Spleen (tissue), 11 donors: ENCODE measurements at regions not wholly inside any gene's neighbourhood (a gene's known extent, or its start where the extent isn't known, plus 50 kb on each side); places are given as distances from the start of the nearest gene placed in this dataset.

Source experiments
- DNase-seq: peaks from one replicate; pipeline ENCODE4 v3.0.0-alpha.2; 2020
- H3K27ac ChIP-seq, 8 donors: fragments of 200-600 bp; sonication (generic) in 7 of 8; 1 replicate in 4 of 8; 2 replicates in 4 of 8; pipeline versions ENCODE4 v1.5.0 to v1.8.0; 2016 to 2021; ENCODE audit warnings: inconsistent platforms in 4 of 8, mild to moderate bottlenecking in 4 of 8, moderate library complexity in 1 of 8
- H3K27me3 ChIP-seq, 7 donors: fragments of 200-600 bp; sonication (generic) in 6 of 7; replicated peaks in 1 of 7; 1 replicate in 4 of 7; 2 replicates in 3 of 7; pipeline versions ENCODE4 v1.5.0 to v1.8.0; 2016 to 2021; ENCODE audit warnings: inconsistent platforms in 3 of 7, mild to moderate bottlenecking in 1 of 7
- H3K36me3 ChIP-seq, 6 donors: fragments of 200-600 bp; sonication (generic) in 5 of 6; 1 replicate in 4 of 6; 2 replicates in 2 of 6; pipeline versions ENCODE4 v1.5.0 to v1.8.0; 2016 to 2021; ENCODE audit warnings: inconsistent platforms in 2 of 6
- H3K4me1 ChIP-seq, 6 donors: fragments of 200-600 bp; sonication (generic) in 5 of 6; 1 replicate in 3 of 6; 2 replicates in 3 of 6; pipeline versions ENCODE4 v1.5.0 to v1.8.0; 2016 to 2021; ENCODE audit warnings: inconsistent platforms in 3 of 6
- H3K4me3 ChIP-seq, 8 donors: fragments of 200-600 bp; sonication (generic) in 7 of 8; 1 replicate in 4 of 8; 2 replicates in 4 of 8; pipeline versions ENCODE4 v1.5.0 to v1.8.0; 2016 to 2021; ENCODE audit warnings: inconsistent platforms in 4 of 8, mild to moderate bottlenecking in 4 of 8, moderate library complexity in 2 of 8
- H3K9me3 ChIP-seq, 8 donors: fragments of 200-600 bp; sonication (generic) in 7 of 8; 1 replicate in 4 of 8; 2 replicates in 4 of 8; pipeline versions ENCODE4 v1.5.0 to v1.8.0; 2016 to 2021; ENCODE audit warnings: inconsistent platforms in 4 of 8
- CTCF ChIP-seq, 11 experiments: fragments of 200-600 bp in 7 of 11; fragments of 450-650 bp in 4 of 11; sonication (generic) in 4 of 11; IDR thresholded peaks in 8 of 11; conservative IDR thresholded peaks in 3 of 11; 1 replicate in 7 of 11; 2 replicates in 4 of 11; pipeline versions ENCODE4 v1.4.0 to v1.8.0; 2016 to 2021; ENCODE audit warnings: antibody characterized with exemption in 11 of 11, inconsistent platforms in 4 of 11, mild to moderate bottlenecking in 1 of 11
- POLR2A ChIP-seq, 3 donors: fragments of 450-650 bp; IDR thresholded peaks; one replicate each; pipeline ENCODE4 v1.5.1; 2017; ENCODE audit warnings: antibody characterized with exemption in 3 of 3, mild to moderate bottlenecking in 1 of 3
- POLR2AphosphoS5 ChIP-seq, 3 donors: sonication (generic); formaldehyde crosslinking; IDR thresholded peaks; one replicate each; pipeline ENCODE4 v1.5.1; 2017; ENCODE audit warnings: antibody characterized with exemption in 3 of 3
- WGBS, 5 donors: extraction: QIAGEN DNeasy Blood & Tissue Kit in 3 of 5; methylation state at CpG; one replicate each; pipeline versions ENCODE4 v1.1.5 to v1.1.7; 2013 to 2018; 5-methylcytosine and 5-hydroxymethylcytosine counted together
- intact Hi-C: fragments of 100-400 bp; cut with DNase I; formaldehyde crosslinking; loops from one replicate; pipeline ENCODE4 v1.15.0; 2023; ENCODE audit warnings: low total_unique reads
- donor health status: healthy with polysubstance abuse.
- donor health status: DM: no; HTN: no; CAD: no; lungs with moderate emphysema.
- donor health status: DM: no; HTN: no; CAD: no.
- donor health status: Bipolar disorder and iron deficiency.
- donor health status: healthy.
- donor health status: DM: no; HTN: no; CAD: no.
- donor health status: DM: yes; HTN: yes; CAD: no.

GRCh38 chr10:89837165-89838043 lies 136.0 kb downstream of the KIF20B start:
- H3K9me3 ChIP-seq, result peaks cover 0 to 9% (median 7%) of the 10 kb centered on the region in 8 donors
- DNase-seq, result peak; percentile 87
- WGBS, 5 donors, result 0 to 8% (median 3%) methylated on average over 44 to 65 of the region's 65 CpGs

GRCh38 chr10:89838044-89838615 lies 136.7 kb downstream of the KIF20B start:
- Histone ChIP-seq H3K36me3 (no peaks in the 10 kb centered on the region), H3K4me3 (peak overlapping the region; percentile 45 to 76 (median 50)), H3K4me1 (peaks cover 0 to 21% (median 8%) of the 10 kb centered on the region in 6 donors), H3K9me3 (peaks cover 0 to 6% (median 4%) of the 10 kb centered on the region in 8 donors), H3K27ac (peak overlapping the region in 4 of 8 donors; percentile 20 to 51 (median 42)), H3K27me3 (peaks cover 0 to 31% (median 6%) of the 10 kb centered on the region in 7 donors)
- peak; percentile 67 for DNase-seq
- TF ChIP-seq POLR2A (IDR thresholded peaks at IDR 0.05), result no peak
- TF ChIP-seq CTCF (IDR thresholded peaks at IDR 0.05 in 8 of 11, conservative IDR thresholded peaks at IDR 0.05 in 3 of 11), result no peak
- no peak for TF ChIP-seq POLR2AphosphoS5 (IDR thresholded peaks at IDR 0.05)
- intact Hi-C loops, result no loop called here
- 40 to 82% (median 43%) methylated on average over 8 to 23 of the region's 23 CpGs for WGBS, 5 donors

More at GRCh38 chr10:89837165-89838043, 136.0 kb downstream of the KIF20B start:
- peak overlapping the region in 5 of 8 donors; percentile 20 to 51 (median 37) for H3K27ac ChIP-seq
- no peaks in the 10 kb centered on the region for H3K36me3 ChIP-seq
- intact Hi-C loops, result no loop called here
- H3K4me1 ChIP-seq, result peaks cover 0 to 21% (median 8%) of the 10 kb centered on the region in 6 donors
- peak overlapping the region; percentile 45 to 76 (median 50) for H3K4me3 ChIP-seq
- TF ChIP-seq POLR2AphosphoS5 (IDR thresholded peaks at IDR 0.05) (peak in 2 of 3 donors; percentile 3 to 29), CTCF (IDR thresholded peaks at IDR 0.05 in 8 of 11, conservative IDR thresholded peaks at IDR 0.05 in 3 of 11) (peak in 1 of 11 experiments; percentile 3), POLR2A (IDR thresholded peaks at IDR 0.05) (no peak)
- H3K27me3 ChIP-seq, result peaks cover 0 to 31% (median 6%) of the 10 kb centered on the region in 7 donors

- intact Hi-C loops, result no loop called here
- H3K27ac ChIP-seq, result no peak overlapping the region
- H3K9me3 ChIP-seq, result no peaks in the 10 kb centered on the region
- 76 to 91% (median 77%) methylated on average over 2 of the region's 2 CpGs for WGBS, 5 donors
- DNase-seq, result no peak
- no peak overlapping the region for H3K4me3 ChIP-seq
- peaks cover 0 to 7% (median 0%) of the 10 kb centered on the region in 7 donors for H3K27me3 ChIP-seq
- no peak for TF ChIP-seq CTCF (IDR thresholded peaks at IDR 0.05 in 8 of 11, conservative IDR thresholded peaks at IDR 0.05 in 3 of 11)
- no peaks in the 10 kb centered on the region for H3K36me3 ChIP-seq
- no peaks in the 10 kb centered on the region for H3K4me1 ChIP-seq
Observed at GRCh38 chr10:89845541-89846280, 144.3 kb downstream of the KIF20B start.
